ENCODE measurements at regions not wholly inside any gene's neighbourhood (a gene's known extent, or its start where the extent isn't known, plus 50 kb on each side); places are given as distances from the start of the nearest gene placed in this dataset.
A peak's percentile ranks its signal among the peaks of the same experiment; 100 is the strongest.

DNA sequence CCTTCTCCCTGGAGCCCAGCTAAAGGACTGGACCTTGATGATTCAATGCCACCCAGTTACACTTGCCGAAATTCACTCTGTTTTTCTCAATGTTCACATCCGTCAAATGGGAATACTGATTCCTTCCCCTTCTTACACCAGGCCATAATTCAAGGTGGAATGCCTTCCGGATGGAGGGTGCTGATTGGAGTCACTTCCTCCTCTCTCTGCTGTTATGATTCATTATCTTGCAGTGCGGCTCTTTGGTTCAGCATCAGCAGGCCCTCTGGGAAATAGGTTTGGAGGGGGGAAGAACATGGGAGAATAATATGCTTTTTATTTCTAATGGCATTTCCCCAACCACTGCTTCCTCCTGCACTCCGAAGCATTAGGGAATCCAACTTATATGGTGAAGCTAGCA lies 390.6 kb upstream of the TBX3 start:
- Histone ChIP-seq H3K4me2 (ENCODE audit: extremely low read depth, insufficient read depth, low read length) (no peak overlapping the region), H3K27me3 (ENCODE audit: control insufficient read depth, insufficient read depth, low read length) (no peaks in the 10 kb centered on the region), H3K4me3 (replicated peaks in 1 of 4; ENCODE audit: control extremely low read depth in 1 of 4, insufficient read depth in 1 of 4, low read depth in 3 of 4, low read length in 4 of 4) (no peak overlapping the region), H3K27ac (ENCODE audit: insufficient read depth, low read length) (no peak overlapping the region), H3K9me3 (ENCODE audit: control insufficient read depth, insufficient read depth, low read depth, low read length) (no peaks in the 10 kb centered on the region), H4K20me1 (ENCODE audit: control insufficient read depth, extremely low read depth, insufficient read depth, low read length) (no peaks in the 10 kb centered on the region), H2AFZ (ENCODE audit: low read length) (no peak overlapping the region), H3K9ac (ENCODE audit: insufficient read depth, low read length) (no peak overlapping the region), H3K79me2 (ENCODE audit: control insufficient read depth, insufficient read depth, low read length) (no peaks in the 10 kb centered on the region), H3K36me3 (ENCODE audit: control insufficient read depth, insufficient read depth, low read length) (no peaks in the 10 kb centered on the region), H3K4me1 (ENCODE audit: control insufficient read depth, extremely low read depth, insufficient read depth, low read length) (no peaks in the 10 kb centered on the region)
- no peak for DNase-seq (ENCODE audit: low read depth in 2 of 2)
- TF ChIP-seq, protein P1, sequence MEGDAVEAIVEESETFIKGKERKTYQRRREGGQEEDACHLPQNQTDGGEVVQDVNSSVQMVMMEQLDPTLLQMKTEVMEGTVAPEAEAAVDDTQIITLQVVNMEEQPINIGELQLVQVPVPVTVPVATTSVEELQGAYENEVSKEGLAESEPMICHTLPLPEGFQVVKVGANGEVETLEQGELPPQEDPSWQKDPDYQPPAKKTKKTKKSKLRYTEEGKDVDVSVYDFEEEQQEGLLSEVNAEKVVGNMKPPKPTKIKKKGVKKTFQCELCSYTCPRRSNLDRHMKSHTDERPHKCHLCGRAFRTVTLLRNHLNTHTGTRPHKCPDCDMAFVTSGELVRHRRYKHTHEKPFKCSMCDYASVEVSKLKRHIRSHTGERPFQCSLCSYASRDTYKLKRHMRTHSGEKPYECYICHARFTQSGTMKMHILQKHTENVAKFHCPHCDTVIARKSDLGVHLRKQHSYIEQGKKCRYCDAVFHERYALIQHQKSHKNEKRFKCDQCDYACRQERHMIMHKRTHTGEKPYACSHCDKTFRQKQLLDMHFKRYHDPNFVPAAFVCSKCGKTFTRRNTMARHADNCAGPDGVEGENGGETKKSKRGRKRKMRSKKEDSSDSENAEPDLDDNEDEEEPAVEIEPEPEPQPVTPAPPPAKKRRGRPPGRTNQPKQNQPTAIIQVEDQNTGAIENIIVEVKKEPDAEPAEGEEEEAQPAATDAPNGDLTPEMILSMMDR (conservative IDR thresholded peaks at IDR 0.05 in 1 of 2, IDR thresholded peaks at IDR 0.05 in 1 of 2; ENCODE audit: low read depth in 1 of 2, low read length in 2 of 2) = no peak
- no peak for TF ChIP-seq EZH2 (IDR thresholded peaks at IDR 0.05; ENCODE audit: low read length, missing control alignments)

DNA sequence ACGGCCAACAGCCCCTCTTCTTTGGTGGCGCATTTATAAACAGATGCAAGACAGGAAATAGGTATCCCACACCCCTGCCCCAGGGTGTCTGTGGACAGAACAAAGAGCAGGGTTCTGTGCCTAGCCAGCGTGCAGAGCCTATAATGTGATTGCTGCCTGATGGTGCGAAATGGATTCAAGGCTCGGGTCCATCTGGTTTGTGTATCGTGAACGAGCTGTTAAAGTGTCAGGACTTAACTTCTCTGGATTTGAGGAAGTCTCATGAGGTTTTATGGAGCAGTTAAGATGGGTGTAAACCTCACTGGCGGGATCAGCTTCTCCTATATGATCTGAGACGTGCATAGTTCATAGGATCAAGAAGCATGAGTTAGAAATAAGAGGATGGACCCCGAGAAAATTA lies 388.7 kb upstream of the TBX3 start:
- Histone ChIP-seq H3K4me1 (ENCODE audit: control insufficient read depth, extremely low read depth, insufficient read depth, low read length) (no peaks in the 10 kb centered on the region), H3K79me2 (ENCODE audit: control insufficient read depth, insufficient read depth, low read length) (no peaks in the 10 kb centered on the region), H3K4me3 (replicated peaks in 1 of 4; ENCODE audit: control extremely low read depth in 1 of 4, insufficient read depth in 1 of 4, low read depth in 3 of 4, low read length in 4 of 4) (no peak overlapping the region), H3K9ac (ENCODE audit: insufficient read depth, low read length) (no peak overlapping the region), H3K36me3 (ENCODE audit: control insufficient read depth, insufficient read depth, low read length) (no peaks in the 10 kb centered on the region), H4K20me1 (ENCODE audit: control insufficient read depth, extremely low read depth, insufficient read depth, low read length) (no peaks in the 10 kb centered on the region), H3K27me3 (ENCODE audit: control insufficient read depth, insufficient read depth, low read length) (no peaks in the 10 kb centered on the region), H3K27ac (ENCODE audit: insufficient read depth, low read length) (no peak overlapping the region), H3K9me3 (ENCODE audit: control insufficient read depth, insufficient read depth, low read depth, low read length) (no peaks in the 10 kb centered on the region), H3K4me2 (ENCODE audit: extremely low read depth, insufficient read depth, low read length) (no peak overlapping the region), H2AFZ (ENCODE audit: low read length) (no peak overlapping the region)
- DNase-seq (ENCODE audit: low read depth in 2 of 2) = no peak
- TF ChIP-seq, protein P1 (conservative IDR thresholded peaks at IDR 0.05 in 1 of 2, IDR thresholded peaks at IDR 0.05 in 1 of 2; ENCODE audit: low read depth in 1 of 2, low read length in 2 of 2) = no peak
- no peak for TF ChIP-seq EZH2 (IDR thresholded peaks at IDR 0.05; ENCODE audit: low read length, missing control alignments)

DNA sequence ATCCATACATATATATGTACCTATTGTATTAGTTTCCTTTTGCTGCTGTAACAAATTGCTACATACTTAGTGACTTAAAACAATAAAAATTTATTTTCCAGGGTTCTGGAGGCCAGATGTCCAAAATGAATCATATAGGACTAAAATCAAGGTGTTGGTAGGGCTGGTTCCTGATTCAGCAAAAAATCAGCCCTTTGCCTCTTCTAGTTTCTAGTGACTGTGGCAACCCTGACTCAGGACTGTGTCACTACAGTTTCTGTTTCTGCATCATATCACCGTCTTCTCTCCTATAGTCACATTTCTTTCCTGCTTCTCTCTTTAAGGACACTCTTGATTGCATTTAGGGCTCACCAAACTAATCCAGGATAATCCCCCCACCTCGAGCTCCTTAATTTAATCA lies 386.3 kb upstream of the TBX3 start:
- no peaks in the 10 kb centered on the region for H3K4me1 ChIP-seq (ENCODE audit: control insufficient read depth, extremely low read depth, insufficient read depth, low read length)
- DNase-seq (ENCODE audit: low read depth in 2 of 2) = peak in 1 of 2 donors; percentile 6

More for the DNA sequence above, 386.3 kb upstream of the TBX3 start:
- no peak overlapping the region for H3K4me3 ChIP-seq (replicated peaks in 1 of 4; ENCODE audit: control extremely low read depth in 1 of 4, insufficient read depth in 1 of 4, low read depth in 3 of 4, low read length in 4 of 4)
- no peak overlapping the region for H2AFZ ChIP-seq (ENCODE audit: low read length)
- no peaks in the 10 kb centered on the region for H3K79me2 ChIP-seq (ENCODE audit: control insufficient read depth, insufficient read depth, low read length)
- H3K27me3 ChIP-seq (ENCODE audit: control insufficient read depth, insufficient read depth, low read length) = no peaks in the 10 kb centered on the region
- no peaks in the 10 kb centered on the region for H3K36me3 ChIP-seq (ENCODE audit: control insufficient read depth, insufficient read depth, low read length)
- no peaks in the 10 kb centered on the region for H4K20me1 ChIP-seq (ENCODE audit: control insufficient read depth, extremely low read depth, insufficient read depth, low read length)
- TF ChIP-seq, protein P1 (conservative IDR thresholded peaks at IDR 0.05 in 1 of 2, IDR thresholded peaks at IDR 0.05 in 1 of 2; ENCODE audit: low read depth in 1 of 2, low read length in 2 of 2) = no peak
- TF ChIP-seq EZH2 (IDR thresholded peaks at IDR 0.05; ENCODE audit: low read length, missing control alignments) = no peak
- no peaks in the 10 kb centered on the region for H3K9me3 ChIP-seq (ENCODE audit: control insufficient read depth, insufficient read depth, low read depth, low read length)
- H3K27ac ChIP-seq (ENCODE audit: insufficient read depth, low read length) = no peak overlapping the region
- no peak overlapping the region for H3K9ac ChIP-seq (ENCODE audit: insufficient read depth, low read length)
- no peak overlapping the region for H3K4me2 ChIP-seq (ENCODE audit: extremely low read depth, insufficient read depth, low read length)

Data from fibroblast of lung (primary cell).